ENCODE measurements at regions not wholly inside any gene's neighbourhood (a gene's known extent, or its start where the extent isn't known, plus 50 kb on each side); places are given as distances from the start of the nearest gene placed in this dataset.

DNA sequence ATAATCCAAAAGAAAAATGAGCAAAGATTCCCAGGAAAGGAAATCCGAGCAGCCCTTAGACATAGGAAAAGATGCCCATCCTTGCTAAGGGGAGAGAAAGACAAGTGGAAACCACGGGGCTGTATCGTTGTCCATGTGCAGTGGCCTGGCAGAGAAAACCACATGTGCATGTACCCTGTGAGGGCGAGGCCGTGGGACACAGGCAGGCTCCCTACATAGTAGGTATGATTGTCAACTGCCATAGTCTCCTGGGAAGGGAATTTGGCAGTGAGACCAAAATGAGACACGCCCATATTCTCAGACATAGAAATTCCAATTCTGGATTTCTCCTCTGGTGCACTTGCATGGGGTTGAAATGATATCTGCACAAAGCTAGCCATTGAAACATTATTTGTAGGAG is 169.7 kb upstream of the SALL4 start:
- H3K27me3 ChIP-seq (replicated peaks in 1 of 4; ENCODE audit: control insufficient read depth in 3 of 4, extremely low read depth in 1 of 4, insufficient read depth in 3 of 4, low read length in 3 of 4) = peaks cover 0 to 2% (median 0%) of the 10 kb centered on the region in 4 experiments; a peak in 1 of 7 replicates
- H4K8ac ChIP-seq (ENCODE audit: extremely low read depth, insufficient read depth, low read length) = no peak overlapping the region
- H3K4me3 ChIP-seq (ENCODE audit: extremely low read depth in 1 of 4, insufficient read depth in 2 of 4, low read depth in 3 of 4, low read length in 4 of 4) = no peak overlapping the region
- DNase-seq (ENCODE audit: low read depth in 1 of 2, low spot score in 2 of 2) (no peak), FAIRE-seq (no peak)
- no peaks in the 10 kb centered on the region for H3K79me2 ChIP-seq (ENCODE audit: control insufficient read depth in 1 of 2, insufficient read depth in 2 of 2, low read length in 2 of 2)
- H2BK20ac ChIP-seq (ENCODE audit: low read length) = peak overlapping the region; percentile 56; the same call in 1 of the 2 replicates
- H2AK5ac ChIP-seq (ENCODE audit: low read depth, low read length) = no peak overlapping the region
- H3K23me2 ChIP-seq (ENCODE audit: low read depth, low read length) = no peaks in the 10 kb centered on the region
- H3K4ac ChIP-seq (replicated peaks; ENCODE audit: insufficient read length, low read depth, low read length) = no peak overlapping the region
- no peak overlapping the region; the same call in 1 of the 2 replicates for H3K18ac ChIP-seq (ENCODE audit: extremely low read depth, low read length)
- H3K14ac ChIP-seq (ENCODE audit: insufficient read length) = no peak overlapping the region
- no peak overlapping the region for H2BK5ac ChIP-seq (ENCODE audit: low read depth, low read length)
- no peaks in the 10 kb centered on the region for H3K4me1 ChIP-seq (replicated peaks in 1 of 4; ENCODE audit: control insufficient read depth in 3 of 4, insufficient read depth in 4 of 4, low read length in 3 of 4)
- ChIA-PET CTCF (ENCODE audit: partially characterized antibody) (interaction anchor here (1.5 to 2.0 kb wide), 2 partner anchors 15 to 111 kb away, joined by 5 to 6 read pairs; no protein-coding TSS in a partner anchor), POLR2A (ENCODE audit: partially characterized antibody) (interaction anchor here (1.0 kb wide), 1 partner anchor 17 kb away, joined by 3 read pairs; no protein-coding TSS in a partner anchor)
- H3K9me3 ChIP-seq (ENCODE audit: insufficient read depth in 2 of 2, low read depth in 1 of 2, low read length in 1 of 2) = 0 out of 4 replicates have a peak, but pooled peaks cover 0 to 2% of the 10 kb centered on the region in 2 experiments
- H3K23ac ChIP-seq (ENCODE audit: insufficient read length) = no peak overlapping the region
- no peak overlapping the region for H2AFZ ChIP-seq (ENCODE audit: low read length)
- no peak overlapping the region for H3K9ac ChIP-seq (replicated peaks in 1 of 4; ENCODE audit: extremely low read depth in 1 of 4, low read depth in 3 of 4, low read length in 3 of 4)
- no peak overlapping the region for H4K91ac ChIP-seq (replicated peaks; ENCODE audit: insufficient read length, low read length)
- no peaks in the 10 kb centered on the region for H4K20me1 ChIP-seq (replicated peaks in 1 of 2; ENCODE audit: control insufficient read depth in 1 of 2, insufficient read depth in 2 of 2, low read length in 2 of 2)
- H4K5ac ChIP-seq (ENCODE audit: insufficient read length, low read depth, low read length) = no peak overlapping the region
- no peaks in the 10 kb centered on the region for H3K79me1 ChIP-seq (ENCODE audit: low read depth, low read length)
- no peak overlapping the region for H2BK120ac ChIP-seq (replicated peaks; ENCODE audit: low read depth, low read length)
- H3K4me2 ChIP-seq (ENCODE audit: insufficient read depth in 1 of 2, low read depth in 2 of 2, low read length in 2 of 2) = no peak overlapping the region
- 0 out of 2 replicates have a peak overlapping the region, but pooled peaks have one; percentile 32 for H2BK15ac ChIP-seq (ENCODE audit: low read length)
- no peak overlapping the region for H3K27ac ChIP-seq (ENCODE audit: low read depth, low read length)
- H3K56ac ChIP-seq (replicated peaks; ENCODE audit: insufficient read length, low read depth, low read length) = no peak overlapping the region
- H2BK12ac ChIP-seq (ENCODE audit: low read depth, low read length) = no peak overlapping the region
- WGBS, 2 experiments (ENCODE audit: extremely low coverage in 1 of 2, insufficient coverage in 1 of 2, insufficient read length in 1 of 2, insufficient replicate concordance in 2 of 2, low coverage in 1 of 2, low lambda C conversion rate in 2 of 2, missing lambda C conversion rate in 1 of 2) = 83% methylated on average over 6 of the region's 6 CpGs; no CpG with 5 or more reads in 1 of the 2 experiments
- H3K36me3 ChIP-seq (ENCODE audit: control insufficient read depth in 2 of 4, insufficient read depth in 4 of 4, low read length in 3 of 4) = no peaks in the 10 kb centered on the region
- no peak for TF ChIP-seq GTF2F1 (IDR thresholded peaks at IDR 0.05; ENCODE audit: borderline replicate concordance, low read depth, low read length)
- TF ChIP-seq E2F6 (IDR thresholded peaks at IDR 0.05) = no peak
- TF ChIP-seq SP1 (IDR thresholded peaks at IDR 0.05; ENCODE audit: low read depth, low read length) = no peak
- TF ChIP-seq POLR2AphosphoS5 (IDR thresholded peaks at IDR 0.05; ENCODE audit: low read depth, low read length) = no peak
- TF ChIP-seq EZH2 (IDR thresholded peaks at IDR 0.05; ENCODE audit: low read depth, low read length, severe bottlenecking) = no peak
- TF ChIP-seq TBP (IDR thresholded peaks at IDR 0.05; ENCODE audit: low read depth, low read length) = no peak
- no peak for TF ChIP-seq JUND (IDR thresholded peaks at IDR 0.05; ENCODE audit: low read length)
- no peak for TF ChIP-seq SIN3A (conservative IDR thresholded peaks at IDR 0.05 in 1 of 2, IDR thresholded peaks at IDR 0.05 in 1 of 2; ENCODE audit: low read depth in 1 of 2, low read length in 2 of 2)
- TF ChIP-seq SP2 (IDR thresholded peaks at IDR 0.05; ENCODE audit: low read length) = no peak
- TF ChIP-seq BCL11A (IDR thresholded peaks at IDR 0.05; ENCODE audit: low read depth in 2 of 2, low read length in 2 of 2) = no peak
- TF ChIP-seq SRF (IDR thresholded peaks at IDR 0.05; ENCODE audit: low read depth, low read length) = no peak
- no peak for TF ChIP-seq SP4 (IDR thresholded peaks at IDR 0.05; ENCODE audit: low read length)
- TF ChIP-seq CHD2 (IDR thresholded peaks at IDR 0.05; ENCODE audit: low read length) = no peak
- no peak for TF ChIP-seq KDM5A (IDR thresholded peaks at IDR 0.05; ENCODE audit: low read length)
- TF ChIP-seq TAF1 (IDR thresholded peaks at IDR 0.05; ENCODE audit: low read depth, low read length) = no peak

Measured in H1 (cell line).